HCT116 (cell line): ENCODE measurements at regions not wholly inside any gene's neighbourhood (a gene's known extent, or its start where the extent isn't known, plus 50 kb on each side); places are given as distances from the start of the nearest gene placed in this dataset.

ENCODE experiments used
- ATAC-seq: fragments of 200-7000 bp; cut with Tn5 transposase; 2 replicates; pipeline ENCODE4 v1.9.1; 2020; ENCODE audit warnings: mild to moderate bottlenecking, moderate library complexity
- BruUV-seq: library from RNA; stranded (reverse); fragments of 400-500 nt; replicated peaks from 2 replicates; lab custom pipeline; 2021; lab: Mats Ljungman, UMichigan
- CTCF ChIA-PET: fragments of 300-600 bp; sonication (Branson Sonifier 250); formaldehyde crosslinking; loops from one replicate; lab custom pipeline; 2021; ENCODE audit warnings: antibody characterized with exemption; lab: Charles Lee
- POLR2A ChIA-PET: fragments of 300-600, 350-600 bp; sonication (Branson Sonifier 250); formaldehyde crosslinking; loops from one replicate; lab custom pipeline; 2021; ENCODE audit warnings: antibody characterized with exemption; lab: Charles Lee
- RAD21 ChIA-PET, 2 experiments: fragments of 300-600 bp; sonication (Branson Sonifier 250); formaldehyde crosslinking; loops; one replicate each; lab custom pipeline; 2023; ENCODE audit warnings: low total read pairs in 2 of 2; ENCODE audit not compliant: uncharacterized antibody in 2 of 2, unreplicated experiment in 2 of 2, low non-redundant PET in 1 of 2; lab: Charles Lee
- DNase-seq: peaks from one replicate; pipeline ENCODE4 v3.0.0-alpha.2; 2010; ENCODE audit warnings: low read depth, low spot score
- H2AFZ ChIP-seq: fragments of 200-600 bp; shearing (Covaris generic), sonication (generic); 2 replicates; pipeline ENCODE4 v1.6.1; 2017; ENCODE audit warnings: low read depth, mixed run types, mixed read lengths, antibody characterized with exemption, low read length; ENCODE audit not compliant: poor library complexity, severe bottlenecking
- H3K27ac ChIP-seq: 2 replicates; pipeline ENCODE4 v1.5.1; 2012; ENCODE audit warnings: low read depth, low read length
- H3K27me3 ChIP-seq: fragments of 200-600 bp; sonication (generic); 2 replicates; pipeline ENCODE4 v1.6.1; 2016; ENCODE audit warnings: mixed run types, low read length, mixed read lengths; ENCODE audit not compliant: insufficient read depth
- H3K36me3 ChIP-seq, 2 experiments: fragments of 200-500 bp in 1 of 2; fragments of 200-600 bp in 1 of 2; sonication (Bioruptor generic) in 1 of 2; sonication (generic) in 1 of 2; 2 replicates each; pipeline versions ENCODE4 v1.5.1 to v1.6.1; 2014 to 2016; ENCODE audit warnings: low read length in 2 of 2, inconsistent platforms in 1 of 2, mixed read lengths in 1 of 2, mixed run types in 1 of 2; ENCODE audit not compliant: insufficient read depth in 2 of 2, control insufficient read depth in 1 of 2
- H3K4me1 ChIP-seq, 2 experiments: fragments of 200-600 bp in 1 of 2; sonication (generic) in 1 of 2; 2 replicates each; pipeline versions ENCODE4 v1.5.1 to v1.6.1; 2012 to 2017; ENCODE audit warnings: low read length in 2 of 2, inconsistent platforms in 1 of 2, mild to moderate bottlenecking in 1 of 2, mixed read lengths in 1 of 2, mixed run types in 1 of 2, moderate library complexity in 1 of 2; ENCODE audit not compliant: insufficient read depth in 2 of 2, control insufficient read depth in 1 of 2
- H3K4me2 ChIP-seq: fragments of 200-600 bp; sonication (generic); 2 replicates; pipeline ENCODE4 v1.6.1; 2017; ENCODE audit warnings: mixed run types, low read length, mixed read lengths
- H3K4me3 ChIP-seq, 2 experiments: fragments of 200-600 bp in 1 of 2; sonication (generic) in 1 of 2; replicated peaks in 1 of 2; 2 replicates each; pipeline ENCODE4 v1.5.1; 2011 to 2016; ENCODE audit warnings: low read length in 2 of 2, control low read depth in 1 of 2, low read depth in 1 of 2, mild to moderate bottlenecking in 1 of 2, mixed read lengths in 1 of 2, mixed run types in 1 of 2
- H3K79me2 ChIP-seq: fragments of 200-600 bp; sonication (generic); 2 replicates; pipeline ENCODE4 v1.6.1; 2017; ENCODE audit warnings: mild to moderate bottlenecking, mixed run types, low read length, moderate library complexity, mixed read lengths; ENCODE audit not compliant: insufficient read depth
- H3K9ac ChIP-seq: fragments of 200-600 bp; sonication (generic); 2 replicates; pipeline ENCODE4 v1.6.1; 2016; ENCODE audit warnings: low read length, mixed read lengths
- H3K9me2 ChIP-seq: fragments of 200-600 bp; sonication (generic), shearing (Covaris generic); 2 replicates; pipeline ENCODE4 v1.6.1; 2017; ENCODE audit warnings: mixed run types, mild to moderate bottlenecking, moderate library complexity; ENCODE audit not compliant: insufficient read depth
- H3K9me3 ChIP-seq, 2 experiments: fragments of 200-500 bp in 1 of 2; fragments of 200-600 bp in 1 of 2; sonication (Bioruptor generic) in 1 of 2; sonication (generic) in 1 of 2; 2 replicates each; pipeline ENCODE4 v1.6.1; 2014 to 2017; ENCODE audit warnings: low read length in 2 of 2, mixed read lengths in 2 of 2, inconsistent platforms in 1 of 2, low read depth in 1 of 2, mild to moderate bottlenecking in 1 of 2, mixed run types in 1 of 2, moderate library complexity in 1 of 2; ENCODE audit not compliant: control insufficient read depth in 1 of 2, insufficient read depth in 1 of 2
- H4K20me1 ChIP-seq: fragments of 200-600 bp; sonication (generic), shearing (Covaris generic); 2 replicates; pipeline ENCODE4 v1.6.1; 2017; ENCODE audit warnings: mixed run types, mild to moderate bottlenecking, moderate library complexity; ENCODE audit not compliant: insufficient read depth
- CBX3 ChIP-seq: IDR thresholded peaks from 2 replicates; pipeline ENCODE4 v1.6.1; 2012; ENCODE audit warnings: low read depth
- CTCF ChIP-seq, 3 experiments: fragments of 200-600 bp in 1 of 3; sonication (generic) in 1 of 3; IDR thresholded peaks in 2 of 3; conservative IDR thresholded peaks in 1 of 3; 2 replicates each; pipeline ENCODE4 v1.5.1; 2012 to 2017; ENCODE audit warnings: low read depth in 2 of 3, low read length in 2 of 3, antibody characterized with exemption in 1 of 3, borderline replicate concordance in 1 of 3, control low read depth in 1 of 3, mild to moderate bottlenecking in 1 of 3, mixed read lengths in 1 of 3, mixed run types in 1 of 3, moderate library complexity in 1 of 3; ENCODE audit not compliant: insufficient read depth in 1 of 3
- EGR1 ChIP-seq: IDR thresholded peaks from 2 replicates; pipeline ENCODE4 v1.6.1; 2012; ENCODE audit warnings: low read depth
- ELF1 ChIP-seq: IDR thresholded peaks from 2 replicates; pipeline ENCODE4 v1.6.1; 2012; ENCODE audit warnings: low read depth, borderline replicate concordance
- EZH2phosphoT487 ChIP-seq: fragments of 200-600 bp; IDR thresholded peaks from 2 replicates; pipeline ENCODE4 v1.6.1; 2018; ENCODE audit warnings: antibody characterized with exemption, borderline replicate concordance
- MAX ChIP-seq: IDR thresholded peaks from 2 replicates; pipeline ENCODE4 v1.6.1; 2012
- REST ChIP-seq: IDR thresholded peaks from 2 replicates; pipeline ENCODE4 v1.6.1; 2012; ENCODE audit warnings: low read depth
- SIN3A ChIP-seq: IDR thresholded peaks from 2 replicates; pipeline ENCODE4 v1.6.1; 2012; ENCODE audit warnings: low read depth
- SP1 ChIP-seq: IDR thresholded peaks from 2 replicates; pipeline ENCODE4 v1.6.1; 2012; ENCODE audit warnings: low read depth
- TCF7L2 ChIP-seq: IDR thresholded peaks from 2 replicates; pipeline ENCODE4 v1.7.0; 2011; ENCODE audit warnings: borderline replicate concordance, inconsistent platforms; ENCODE audit not compliant: insufficient read depth, insufficient read length; ENCODE audit errors: extremely low read depth
- YY1 ChIP-seq: IDR thresholded peaks from 2 replicates; pipeline ENCODE4 v1.6.1; 2011; ENCODE audit warnings: low read length, low read depth, moderate library complexity, mild to moderate bottlenecking; ENCODE audit not compliant: insufficient replicate concordance; ENCODE audit errors: extremely low read depth
- ZFX ChIP-seq: fragments of 450-650 bp; IDR thresholded peaks from 2 replicates; pipeline ENCODE4 v1.6.1; 2017
- intact Hi-C: fragments of 100-400 bp; cut with micrococcal nuclease; formaldehyde crosslinking; loops from 2 replicates; pipeline ENCODE4 v1.10.0; 2022
- TF ChIP-seq, protein P1 (sequence below): IDR thresholded peaks from 2 replicates; pipeline ENCODE4 v1.6.1; 2011; ENCODE audit warnings: mild to moderate bottlenecking, low read length, moderate library complexity; ENCODE audit not compliant: insufficient replicate concordance; ENCODE audit errors: extremely low read depth

GRCh38 chr18:78739882-78740677, 239.5 kb upstream of the SALL3 start:
- intact Hi-C loops = no loop called here
- no peak overlapping the region for H3K4me3 ChIP-seq
- TF ChIP-seq EGR1 = no peak
- no peak for TF ChIP-seq CBX3
- no peak for TF ChIP-seq SP1
- TF ChIP-seq YY1 = no peak
- TF ChIP-seq REST = no peak
- TF ChIP-seq CTCF (IDR thresholded peaks at IDR 0.05 in 2 of 3, conservative IDR thresholded peaks at IDR 0.05 in 1 of 3; ENCODE audit: borderline replicate concordance in 1 of 3, insufficient read depth in 1 of 3, low read depth in 2 of 3, low read length in 2 of 3) = no peak
- TF ChIP-seq ELF1 = no peak
- TF ChIP-seq, protein P1, sequence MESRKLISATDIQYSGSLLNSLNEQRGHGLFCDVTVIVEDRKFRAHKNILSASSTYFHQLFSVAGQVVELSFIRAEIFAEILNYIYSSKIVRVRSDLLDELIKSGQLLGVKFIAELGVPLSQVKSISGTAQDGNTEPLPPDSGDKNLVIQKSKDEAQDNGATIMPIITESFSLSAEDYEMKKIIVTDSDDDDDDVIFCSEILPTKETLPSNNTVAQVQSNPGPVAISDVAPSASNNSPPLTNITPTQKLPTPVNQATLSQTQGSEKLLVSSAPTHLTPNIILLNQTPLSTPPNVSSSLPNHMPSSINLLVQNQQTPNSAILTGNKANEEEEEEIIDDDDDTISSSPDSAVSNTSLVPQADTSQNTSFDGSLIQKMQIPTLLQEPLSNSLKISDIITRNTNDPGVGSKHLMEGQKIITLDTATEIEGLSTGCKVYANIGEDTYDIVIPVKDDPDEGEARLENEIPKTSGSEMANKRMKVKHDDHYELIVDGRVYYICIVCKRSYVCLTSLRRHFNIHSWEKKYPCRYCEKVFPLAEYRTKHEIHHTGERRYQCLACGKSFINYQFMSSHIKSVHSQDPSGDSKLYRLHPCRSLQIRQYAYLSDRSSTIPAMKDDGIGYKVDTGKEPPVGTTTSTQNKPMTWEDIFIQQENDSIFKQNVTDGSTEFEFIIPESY = no peak
- no peak for TF ChIP-seq MAX
- TF ChIP-seq SIN3A = no peak
- no peak for TF ChIP-seq EZH2phosphoT487
- no peak for TF ChIP-seq ZFX
- TF ChIP-seq TCF7L2 = no peak
- ChIA-PET POLR2A (no interaction called here), CTCF (no interaction called here), RAD21 (no interaction called here)
- no peak overlapping the region for H3K9ac ChIP-seq
- H2AFZ ChIP-seq = no peak overlapping the region
- H3K9me3 ChIP-seq = no peaks in the 10 kb centered on the region
- no peaks in the 10 kb centered on the region for H3K9me2 ChIP-seq
- no peak for ATAC-seq
- H3K4me2 ChIP-seq = no peak overlapping the region
- no peaks in the 10 kb centered on the region for H3K27me3 ChIP-seq
- no peaks in the 10 kb centered on the region for H4K20me1 ChIP-seq
- BruUV-seq = no TSS peak
- H3K79me2 ChIP-seq = no peaks in the 10 kb centered on the region
- DNase-seq = no peak
- no peaks in the 10 kb centered on the region for H3K4me1 ChIP-seq
- H3K36me3 ChIP-seq = no peaks in the 10 kb centered on the region
- H3K27ac ChIP-seq = no peak overlapping the region
